WTC11 (cell line): ENCODE measurements at regions not wholly inside any gene's neighbourhood (a gene's known extent, or its start where the extent isn't known, plus 50 kb on each side); places are given as distances from the start of the nearest gene placed in this dataset.

Source experiments
- ATAC-seq: fragments of 200-7000 bp; cut with Tn5 transposase; 2 replicates; pipeline ENCODE4 v1.10.0; 2021; ENCODE audit warnings: mild to moderate bottlenecking, moderate library complexity
- CTCF ChIA-PET: fragments of 300-600 bp; sonication (Branson Sonifier 250); formaldehyde crosslinking; loops from one replicate; lab custom pipeline; 2021; ENCODE audit warnings: antibody characterized with exemption; lab: Charles Lee
- POLR2A ChIA-PET: fragments of 350-600 bp; sonication (Branson Sonifier 250); formaldehyde crosslinking; loops from one replicate; lab custom pipeline; 2021; ENCODE audit warnings: antibody characterized with exemption; lab: Charles Lee
- DNase-seq: peaks from one replicate; pipeline ENCODE4 v3.0.0; 2021; ENCODE audit warnings: low spot score
- H3K27ac Mint-ChIP-seq: 2 replicates; pipeline ENCODE4 v1.8.0; 2021; ENCODE audit warnings: mixed read lengths
- H3K27me3 Mint-ChIP-seq: 2 replicates; pipeline ENCODE4 v1.8.0; 2021; ENCODE audit warnings: low read depth, mild to moderate bottlenecking, moderate library complexity, mixed read lengths
- H3K36me3 Mint-ChIP-seq: 2 replicates; pipeline ENCODE4 v1.8.0; 2021; ENCODE audit warnings: mixed read lengths
- H3K4me1 Mint-ChIP-seq: 2 replicates; pipeline ENCODE4 v1.8.0; 2022; ENCODE audit warnings: mixed read lengths
- H3K4me3 Mint-ChIP-seq: 2 replicates; pipeline ENCODE4 v1.8.0; 2021; ENCODE audit warnings: mild to moderate bottlenecking, moderate library complexity, mixed read lengths
- H3K9me3 Mint-ChIP-seq: 2 replicates; pipeline ENCODE4 v1.8.0; 2021; ENCODE audit warnings: mixed read lengths
- ATF1 ChIP-seq: sonication (generic); formaldehyde crosslinking; IDR thresholded peaks from 2 replicates; pipeline ENCODE4 v1.8.1; 2023; ENCODE audit warnings: mild to moderate bottlenecking, moderate library complexity, missing genetic modification reagents
- ELF4 ChIP-seq: sonication (generic); formaldehyde crosslinking; IDR thresholded peaks from 2 replicates; pipeline ENCODE4 v1.8.1; 2022; ENCODE audit warnings: low read depth, mild to moderate bottlenecking, moderate library complexity, missing genetic modification reagents
- ESRRA ChIP-seq: sonication (generic); formaldehyde crosslinking; IDR thresholded peaks from 2 replicates; pipeline ENCODE4 v1.8.1; 2022; ENCODE audit warnings: mild to moderate bottlenecking, missing genetic modification reagents, borderline replicate concordance
- GRHL2 ChIP-seq: fragments of 250-450 bp; sonication (Bioruptor Pico); IDR thresholded peaks from 2 replicates; pipeline ENCODE4 v1.8.0; 2022; ENCODE audit warnings: mild to moderate bottlenecking, moderate library complexity; ENCODE audit not compliant: insufficient replicate concordance, severe bottlenecking
- RELA ChIP-seq: sonication (generic); formaldehyde crosslinking; IDR thresholded peaks from 2 replicates; pipeline ENCODE4 v1.8.1; 2022; ENCODE audit warnings: missing genetic modification reagents, mild to moderate bottlenecking, borderline replicate concordance
- SP1 ChIP-seq: sonication (generic); formaldehyde crosslinking; conservative IDR thresholded peaks from 2 replicates; pipeline ENCODE4 v1.8.1; 2022; ENCODE audit warnings: missing genetic modification reagents
- ZBTB21 ChIP-seq: sonication (generic); formaldehyde crosslinking; IDR thresholded peaks from 2 replicates; pipeline ENCODE4 v1.8.1; 2023; ENCODE audit warnings: mild to moderate bottlenecking, missing genetic modification reagents, borderline replicate concordance
- ZNF219 ChIP-seq: sonication (generic); formaldehyde crosslinking; IDR thresholded peaks from 2 replicates; pipeline ENCODE4 v1.8.0; 2023; ENCODE audit warnings: missing genetic modification reagents, mild to moderate bottlenecking, borderline replicate concordance
- ZNF232 ChIP-seq: sonication (generic); formaldehyde crosslinking; IDR thresholded peaks from 2 replicates; pipeline ENCODE4 v1.8.0; 2022; ENCODE audit warnings: mild to moderate bottlenecking, missing genetic modification reagents
- TF ChIP-seq, protein P1 (sequence below): sonication (generic); formaldehyde crosslinking; conservative IDR thresholded peaks from 2 replicates; pipeline ENCODE4 v1.8.1; 2023; ENCODE audit warnings: mild to moderate bottlenecking, low read depth, missing genetic modification reagents, moderate library complexity
- TF ChIP-seq, protein P2 (sequence below): sonication (generic); formaldehyde crosslinking; IDR thresholded peaks from 2 replicates; pipeline ENCODE4 v1.8.0; 2023; ENCODE audit warnings: missing genetic modification reagents
- TF ChIP-seq, protein P3 (sequence below): sonication (generic); formaldehyde crosslinking; IDR thresholded peaks from 2 replicates; pipeline ENCODE4 v1.8.0; 2022; ENCODE audit warnings: mild to moderate bottlenecking, missing genetic modification reagents
- TF ChIP-seq, protein P4 (sequence below): sonication (generic); formaldehyde crosslinking; IDR thresholded peaks from 2 replicates; pipeline ENCODE4 v1.8.1; 2023; ENCODE audit warnings: mild to moderate bottlenecking, missing genetic modification reagents, borderline replicate concordance
- TF ChIP-seq, protein P5 (sequence below): sonication (generic); formaldehyde crosslinking; IDR thresholded peaks from 2 replicates; pipeline ENCODE4 v1.8.1; 2023; ENCODE audit warnings: mild to moderate bottlenecking, missing genetic modification reagents, moderate library complexity
- TF ChIP-seq, protein P6 (sequence below): fragments of 250-450 bp; sonication (Bioruptor Pico); IDR thresholded peaks from 2 replicates; pipeline ENCODE4 v1.9.0; 2021; ENCODE audit warnings: mild to moderate bottlenecking, borderline replicate concordance
- TF ChIP-seq, protein P7 (sequence below): fragments of 250-450 bp; sonication (Bioruptor Pico); IDR thresholded peaks from 2 replicates; pipeline ENCODE4 v1.9.0; 2021; ENCODE audit warnings: mild to moderate bottlenecking

DNA sequence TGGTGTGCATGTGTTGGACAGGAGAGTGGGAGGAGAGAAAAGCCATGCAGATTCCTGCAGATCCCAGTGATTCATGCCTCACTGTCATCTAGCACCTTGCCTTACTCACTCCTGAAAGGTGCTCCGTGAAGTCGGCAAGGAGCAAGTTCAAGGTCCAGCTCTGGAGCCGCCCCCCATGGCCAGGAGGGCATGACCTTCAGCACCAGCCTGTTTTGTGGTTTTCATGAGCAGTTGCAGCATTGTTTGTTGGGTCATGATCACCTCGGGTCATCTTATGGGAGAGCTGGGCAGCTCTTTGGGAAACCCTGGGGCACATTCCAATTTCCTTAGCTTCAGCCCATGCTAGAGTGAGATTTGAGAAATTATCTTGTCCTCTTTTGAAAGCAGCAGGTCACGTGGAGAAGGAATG is 137.5 kb upstream of the IRX3 start:
- DNase-seq: no peak
- no peak overlapping the region for H3K27ac Mint-ChIP-seq
- peaks cover 4% of the 10 kb centered on the region for H3K9me3 Mint-ChIP-seq
- CTCF ChIA-PET: no interaction called here
- TF ChIP-seq GRHL2 (CRISPR knock-in tag) (no peak), ZNF219 (CRISPR knock-in tag) (no peak), SP1 (CRISPR knock-in tag) (no peak), RELA (CRISPR knock-in tag) (no peak), ZBTB21 (CRISPR knock-in tag) (no peak), ELF4 (CRISPR knock-in tag) (no peak), ZNF232 (CRISPR knock-in tag) (no peak), ESRRA (CRISPR knock-in tag) (no peak), ATF1 (CRISPR knock-in tag) (no peak)
- TF ChIP-seq, protein P1, sequence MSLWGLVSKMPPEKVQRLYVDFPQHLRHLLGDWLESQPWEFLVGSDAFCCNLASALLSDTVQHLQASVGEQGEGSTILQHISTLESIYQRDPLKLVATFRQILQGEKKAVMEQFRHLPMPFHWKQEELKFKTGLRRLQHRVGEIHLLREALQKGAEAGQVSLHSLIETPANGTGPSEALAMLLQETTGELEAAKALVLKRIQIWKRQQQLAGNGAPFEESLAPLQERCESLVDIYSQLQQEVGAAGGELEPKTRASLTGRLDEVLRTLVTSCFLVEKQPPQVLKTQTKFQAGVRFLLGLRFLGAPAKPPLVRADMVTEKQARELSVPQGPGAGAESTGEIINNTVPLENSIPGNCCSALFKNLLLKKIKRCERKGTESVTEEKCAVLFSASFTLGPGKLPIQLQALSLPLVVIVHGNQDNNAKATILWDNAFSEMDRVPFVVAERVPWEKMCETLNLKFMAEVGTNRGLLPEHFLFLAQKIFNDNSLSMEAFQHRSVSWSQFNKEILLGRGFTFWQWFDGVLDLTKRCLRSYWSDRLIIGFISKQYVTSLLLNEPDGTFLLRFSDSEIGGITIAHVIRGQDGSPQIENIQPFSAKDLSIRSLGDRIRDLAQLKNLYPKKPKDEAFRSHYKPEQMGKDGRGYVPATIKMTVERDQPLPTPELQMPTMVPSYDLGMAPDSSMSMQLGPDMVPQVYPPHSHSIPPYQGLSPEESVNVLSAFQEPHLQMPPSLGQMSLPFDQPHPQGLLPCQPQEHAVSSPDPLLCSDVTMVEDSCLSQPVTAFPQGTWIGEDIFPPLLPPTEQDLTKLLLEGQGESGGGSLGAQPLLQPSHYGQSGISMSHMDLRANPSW: no peak
- TF ChIP-seq, protein P2, sequence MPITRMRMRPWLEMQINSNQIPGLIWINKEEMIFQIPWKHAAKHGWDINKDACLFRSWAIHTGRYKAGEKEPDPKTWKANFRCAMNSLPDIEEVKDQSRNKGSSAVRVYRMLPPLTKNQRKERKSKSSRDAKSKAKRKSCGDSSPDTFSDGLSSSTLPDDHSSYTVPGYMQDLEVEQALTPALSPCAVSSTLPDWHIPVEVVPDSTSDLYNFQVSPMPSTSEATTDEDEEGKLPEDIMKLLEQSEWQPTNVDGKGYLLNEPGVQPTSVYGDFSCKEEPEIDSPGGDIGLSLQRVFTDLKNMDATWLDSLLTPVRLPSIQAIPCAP: no peak
- TF ChIP-seq, protein P3, sequence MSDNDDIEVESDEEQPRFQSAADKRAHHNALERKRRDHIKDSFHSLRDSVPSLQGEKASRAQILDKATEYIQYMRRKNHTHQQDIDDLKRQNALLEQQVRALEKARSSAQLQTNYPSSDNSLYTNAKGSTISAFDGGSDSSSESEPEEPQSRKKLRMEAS (CRISPR knock-in tag): no peak
- TF ChIP-seq, protein P4, sequence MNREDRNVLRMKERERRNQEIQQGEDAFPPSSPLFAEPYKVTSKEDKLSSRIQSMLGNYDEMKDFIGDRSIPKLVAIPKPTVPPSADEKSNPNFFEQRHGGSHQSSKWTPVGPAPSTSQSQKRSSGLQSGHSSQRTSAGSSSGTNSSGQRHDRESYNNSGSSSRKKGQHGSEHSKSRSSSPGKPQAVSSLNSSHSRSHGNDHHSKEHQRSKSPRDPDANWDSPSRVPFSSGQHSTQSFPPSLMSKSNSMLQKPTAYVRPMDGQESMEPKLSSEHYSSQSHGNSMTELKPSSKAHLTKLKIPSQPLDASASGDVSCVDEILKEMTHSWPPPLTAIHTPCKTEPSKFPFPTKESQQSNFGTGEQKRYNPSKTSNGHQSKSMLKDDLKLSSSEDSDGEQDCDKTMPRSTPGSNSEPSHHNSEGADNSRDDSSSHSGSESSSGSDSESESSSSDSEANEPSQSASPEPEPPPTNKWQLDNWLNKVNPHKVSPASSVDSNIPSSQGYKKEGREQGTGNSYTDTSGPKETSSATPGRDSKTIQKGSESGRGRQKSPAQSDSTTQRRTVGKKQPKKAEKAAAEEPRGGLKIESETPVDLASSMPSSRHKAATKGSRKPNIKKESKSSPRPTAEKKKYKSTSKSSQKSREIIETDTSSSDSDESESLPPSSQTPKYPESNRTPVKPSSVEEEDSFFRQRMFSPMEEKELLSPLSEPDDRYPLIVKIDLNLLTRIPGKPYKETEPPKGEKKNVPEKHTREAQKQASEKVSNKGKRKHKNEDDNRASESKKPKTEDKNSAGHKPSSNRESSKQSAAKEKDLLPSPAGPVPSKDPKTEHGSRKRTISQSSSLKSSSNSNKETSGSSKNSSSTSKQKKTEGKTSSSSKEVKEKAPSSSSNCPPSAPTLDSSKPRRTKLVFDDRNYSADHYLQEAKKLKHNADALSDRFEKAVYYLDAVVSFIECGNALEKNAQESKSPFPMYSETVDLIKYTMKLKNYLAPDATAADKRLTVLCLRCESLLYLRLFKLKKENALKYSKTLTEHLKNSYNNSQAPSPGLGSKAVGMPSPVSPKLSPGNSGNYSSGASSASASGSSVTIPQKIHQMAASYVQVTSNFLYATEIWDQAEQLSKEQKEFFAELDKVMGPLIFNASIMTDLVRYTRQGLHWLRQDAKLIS (CRISPR knock-in tag): no peak
- TF ChIP-seq, protein P5, sequence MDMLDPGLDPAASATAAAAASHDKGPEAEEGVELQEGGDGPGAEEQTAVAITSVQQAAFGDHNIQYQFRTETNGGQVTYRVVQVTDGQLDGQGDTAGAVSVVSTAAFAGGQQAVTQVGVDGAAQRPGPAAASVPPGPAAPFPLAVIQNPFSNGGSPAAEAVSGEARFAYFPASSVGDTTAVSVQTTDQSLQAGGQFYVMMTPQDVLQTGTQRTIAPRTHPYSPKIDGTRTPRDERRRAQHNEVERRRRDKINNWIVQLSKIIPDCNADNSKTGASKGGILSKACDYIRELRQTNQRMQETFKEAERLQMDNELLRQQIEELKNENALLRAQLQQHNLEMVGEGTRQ (CRISPR knock-in tag): no peak
- TF ChIP-seq, protein P6, sequence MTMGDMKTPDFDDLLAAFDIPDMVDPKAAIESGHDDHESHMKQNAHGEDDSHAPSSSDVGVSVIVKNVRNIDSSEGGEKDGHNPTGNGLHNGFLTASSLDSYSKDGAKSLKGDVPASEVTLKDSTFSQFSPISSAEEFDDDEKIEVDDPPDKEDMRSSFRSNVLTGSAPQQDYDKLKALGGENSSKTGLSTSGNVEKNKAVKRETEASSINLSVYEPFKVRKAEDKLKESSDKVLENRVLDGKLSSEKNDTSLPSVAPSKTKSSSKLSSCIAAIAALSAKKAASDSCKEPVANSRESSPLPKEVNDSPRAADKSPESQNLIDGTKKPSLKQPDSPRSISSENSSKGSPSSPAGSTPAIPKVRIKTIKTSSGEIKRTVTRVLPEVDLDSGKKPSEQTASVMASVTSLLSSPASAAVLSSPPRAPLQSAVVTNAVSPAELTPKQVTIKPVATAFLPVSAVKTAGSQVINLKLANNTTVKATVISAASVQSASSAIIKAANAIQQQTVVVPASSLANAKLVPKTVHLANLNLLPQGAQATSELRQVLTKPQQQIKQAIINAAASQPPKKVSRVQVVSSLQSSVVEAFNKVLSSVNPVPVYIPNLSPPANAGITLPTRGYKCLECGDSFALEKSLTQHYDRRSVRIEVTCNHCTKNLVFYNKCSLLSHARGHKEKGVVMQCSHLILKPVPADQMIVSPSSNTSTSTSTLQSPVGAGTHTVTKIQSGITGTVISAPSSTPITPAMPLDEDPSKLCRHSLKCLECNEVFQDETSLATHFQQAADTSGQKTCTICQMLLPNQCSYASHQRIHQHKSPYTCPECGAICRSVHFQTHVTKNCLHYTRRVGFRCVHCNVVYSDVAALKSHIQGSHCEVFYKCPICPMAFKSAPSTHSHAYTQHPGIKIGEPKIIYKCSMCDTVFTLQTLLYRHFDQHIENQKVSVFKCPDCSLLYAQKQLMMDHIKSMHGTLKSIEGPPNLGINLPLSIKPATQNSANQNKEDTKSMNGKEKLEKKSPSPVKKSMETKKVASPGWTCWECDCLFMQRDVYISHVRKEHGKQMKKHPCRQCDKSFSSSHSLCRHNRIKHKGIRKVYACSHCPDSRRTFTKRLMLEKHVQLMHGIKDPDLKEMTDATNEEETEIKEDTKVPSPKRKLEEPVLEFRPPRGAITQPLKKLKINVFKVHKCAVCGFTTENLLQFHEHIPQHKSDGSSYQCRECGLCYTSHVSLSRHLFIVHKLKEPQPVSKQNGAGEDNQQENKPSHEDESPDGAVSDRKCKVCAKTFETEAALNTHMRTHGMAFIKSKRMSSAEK (CRISPR knock-in tag): no peak
- TF ChIP-seq, protein P7, sequence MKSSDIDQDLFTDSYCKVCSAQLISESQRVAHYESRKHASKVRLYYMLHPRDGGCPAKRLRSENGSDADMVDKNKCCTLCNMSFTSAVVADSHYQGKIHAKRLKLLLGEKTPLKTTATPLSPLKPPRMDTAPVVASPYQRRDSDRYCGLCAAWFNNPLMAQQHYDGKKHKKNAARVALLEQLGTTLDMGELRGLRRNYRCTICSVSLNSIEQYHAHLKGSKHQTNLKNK: no peak
- POLR2A ChIA-PET: no interaction called here
- no peak overlapping the region for H3K4me3 Mint-ChIP-seq
- H3K4me1 Mint-ChIP-seq: no peaks in the 10 kb centered on the region
- peaks cover 10% of the 10 kb centered on the region for H3K27me3 Mint-ChIP-seq
- H3K36me3 Mint-ChIP-seq: no peaks in the 10 kb centered on the region
- no peak for ATAC-seq
